ENCODE measurements at regions not wholly inside any gene's neighbourhood (a gene's known extent, or its start where the extent isn't known, plus 50 kb on each side); places are given as distances from the start of the nearest gene placed in this dataset.

- TF ChIP-seq CTCF (IDR thresholded peaks at IDR 0.05) (no peak), EZH2 (IDR thresholded peaks at IDR 0.05; ENCODE audit: borderline replicate concordance, insufficient read depth, low read depth, low read length, poor library complexity, severe bottlenecking) (no peak)
Measured at GRCh38 chr18:44213293-44213692, 467.4 kb upstream of the SETBP1 start.

Measured in B cell (primary cell).